Loucy (cell line): ENCODE measurements at regions not wholly inside any gene's neighbourhood (a gene's known extent, or its start where the extent isn't known, plus 50 kb on each side); places are given as distances from the start of the nearest gene placed in this dataset.

Experiments used
- H2AFZ ChIP-seq: fragments of 200-600 bp; sonication (generic); 2 replicates; pipeline ENCODE4 v1.6.0; 2016; ENCODE audit warnings: antibody characterized with exemption, mild to moderate bottlenecking, low read length, moderate library complexity
- H3F3A ChIP-seq: fragments of 200-600 bp; 2 replicates; pipeline ENCODE4 v1.6.0; 2016; ENCODE audit warnings: antibody characterized with exemption, low read depth, mild to moderate bottlenecking
- H3K27me3 ChIP-seq: fragments of 200-600 bp; sonication (generic); 2 replicates; pipeline ENCODE4 v1.6.1; 2014; ENCODE audit warnings: low read length, mild to moderate bottlenecking; ENCODE audit not compliant: insufficient read depth, poor library complexity, severe bottlenecking
- H3K36me3 ChIP-seq: fragments of 200-600 bp; sonication (generic); 2 replicates; pipeline ENCODE4 v1.6.1; 2016; ENCODE audit warnings: low read length; ENCODE audit not compliant: insufficient read depth
- H3K4me1 ChIP-seq: fragments of 200-600 bp; sonication (generic); 2 replicates; pipeline ENCODE4 v1.5.1; 2014; ENCODE audit warnings: low read length, mild to moderate bottlenecking; ENCODE audit not compliant: insufficient read depth, poor library complexity, severe bottlenecking
- H3K4me2 ChIP-seq: fragments of 200-600 bp; sonication (generic); 2 replicates; pipeline ENCODE4 v1.6.0; 2014; ENCODE audit warnings: antibody characterized with exemption, low read length, low read depth, mild to moderate bottlenecking; ENCODE audit not compliant: poor library complexity, severe bottlenecking
- H3K4me3 ChIP-seq: fragments of 200-600 bp; sonication (generic); 2 replicates; pipeline ENCODE4 v1.5.1; 2014; ENCODE audit warnings: low read length, mild to moderate bottlenecking, mixed read lengths; ENCODE audit not compliant: poor library complexity, severe bottlenecking
- H3K79me2 ChIP-seq: fragments of 200-600 bp; sonication (generic); 2 replicates; pipeline ENCODE4 v1.6.1; 2014; ENCODE audit warnings: low read length; ENCODE audit not compliant: insufficient read depth
- H3K9ac ChIP-seq: fragments of 200-600 bp; sonication (generic); 2 replicates; pipeline ENCODE4 v1.6.0; 2014; ENCODE audit warnings: mild to moderate bottlenecking, low read depth, low read length, moderate library complexity; ENCODE audit not compliant: poor library complexity, severe bottlenecking
- H3K9me2 ChIP-seq: fragments of 200-600 bp; sonication (generic); replicated peaks from 2 replicates; pipeline ENCODE4 v1.6.1; 2016; ENCODE audit warnings: low read depth, low read length, mixed read lengths
- H3K9me3 ChIP-seq: fragments of 200-600 bp; sonication (generic); 2 replicates; pipeline ENCODE4 v1.6.1; 2014; ENCODE audit warnings: mild to moderate bottlenecking, antibody characterized with exemption, low read length, low read depth; ENCODE audit not compliant: insufficient read depth
- H4K20me1 ChIP-seq: fragments of 200-600 bp; sonication (generic); 2 replicates; pipeline ENCODE4 v1.6.0; 2014; ENCODE audit warnings: antibody characterized with exemption, low read length, mild to moderate bottlenecking; ENCODE audit not compliant: insufficient read depth, poor library complexity, severe bottlenecking
- CTCF ChIP-seq: fragments of 200-600 bp; sonication (generic); conservative IDR thresholded peaks from 2 replicates; pipeline ENCODE4 v1.5.1; 2014; ENCODE audit warnings: mild to moderate bottlenecking, antibody characterized with exemption, low read length
- EZH2phosphoT487 ChIP-seq: fragments of 200-600 bp; IDR thresholded peaks from 2 replicates; pipeline ENCODE4 v1.6.1; 2018; ENCODE audit warnings: antibody characterized with exemption, mild to moderate bottlenecking, moderate library complexity, borderline replicate concordance

GRCh38 chr18:78128004-78128403 is 851.6 kb upstream of the SALL3 start:
- no peaks in the 10 kb centered on the region for H3K36me3 ChIP-seq
- no peaks in the 10 kb centered on the region for H3F3A ChIP-seq
- H3K4me1 ChIP-seq, result no peaks in the 10 kb centered on the region
- no peaks in the 10 kb centered on the region for H4K20me1 ChIP-seq
- no peaks in the 10 kb centered on the region for H3K79me2 ChIP-seq
- H3K27me3 ChIP-seq, result no peaks in the 10 kb centered on the region
- peaks cover 17% of the 10 kb centered on the region; the same call in 1 of the 2 replicates for H3K9me3 ChIP-seq
- TF ChIP-seq EZH2phosphoT487 (no peak), CTCF (no peak)
- no peak overlapping the region for H3K4me2 ChIP-seq
- no peak overlapping the region for H2AFZ ChIP-seq
- H3K4me3 ChIP-seq, result no peak overlapping the region
- H3K9ac ChIP-seq, result no peak overlapping the region
- H3K9me2 ChIP-seq, result no peaks in the 10 kb centered on the region

GRCh38 chr18:78129260-78129659 is 850.4 kb upstream of the SALL3 start:
- H3K79me2 ChIP-seq, result no peaks in the 10 kb centered on the region
- H3K36me3 ChIP-seq, result no peaks in the 10 kb centered on the region
- H3F3A ChIP-seq, result no peaks in the 10 kb centered on the region
- H3K4me1 ChIP-seq, result no peaks in the 10 kb centered on the region
- H3K4me3 ChIP-seq, result no peak overlapping the region
- no peak overlapping the region for H2AFZ ChIP-seq
- H3K9me3 ChIP-seq, result peaks cover 17% of the 10 kb centered on the region; the same call in 1 of the 2 replicates
- no peak overlapping the region for H3K4me2 ChIP-seq
- TF ChIP-seq CTCF, result no peak
- TF ChIP-seq EZH2phosphoT487, result no peak
- no peaks in the 10 kb centered on the region for H4K20me1 ChIP-seq
- H3K9me2 ChIP-seq, result no peaks in the 10 kb centered on the region
- no peak overlapping the region for H3K9ac ChIP-seq
- H3K27me3 ChIP-seq, result no peaks in the 10 kb centered on the region

DNA sequence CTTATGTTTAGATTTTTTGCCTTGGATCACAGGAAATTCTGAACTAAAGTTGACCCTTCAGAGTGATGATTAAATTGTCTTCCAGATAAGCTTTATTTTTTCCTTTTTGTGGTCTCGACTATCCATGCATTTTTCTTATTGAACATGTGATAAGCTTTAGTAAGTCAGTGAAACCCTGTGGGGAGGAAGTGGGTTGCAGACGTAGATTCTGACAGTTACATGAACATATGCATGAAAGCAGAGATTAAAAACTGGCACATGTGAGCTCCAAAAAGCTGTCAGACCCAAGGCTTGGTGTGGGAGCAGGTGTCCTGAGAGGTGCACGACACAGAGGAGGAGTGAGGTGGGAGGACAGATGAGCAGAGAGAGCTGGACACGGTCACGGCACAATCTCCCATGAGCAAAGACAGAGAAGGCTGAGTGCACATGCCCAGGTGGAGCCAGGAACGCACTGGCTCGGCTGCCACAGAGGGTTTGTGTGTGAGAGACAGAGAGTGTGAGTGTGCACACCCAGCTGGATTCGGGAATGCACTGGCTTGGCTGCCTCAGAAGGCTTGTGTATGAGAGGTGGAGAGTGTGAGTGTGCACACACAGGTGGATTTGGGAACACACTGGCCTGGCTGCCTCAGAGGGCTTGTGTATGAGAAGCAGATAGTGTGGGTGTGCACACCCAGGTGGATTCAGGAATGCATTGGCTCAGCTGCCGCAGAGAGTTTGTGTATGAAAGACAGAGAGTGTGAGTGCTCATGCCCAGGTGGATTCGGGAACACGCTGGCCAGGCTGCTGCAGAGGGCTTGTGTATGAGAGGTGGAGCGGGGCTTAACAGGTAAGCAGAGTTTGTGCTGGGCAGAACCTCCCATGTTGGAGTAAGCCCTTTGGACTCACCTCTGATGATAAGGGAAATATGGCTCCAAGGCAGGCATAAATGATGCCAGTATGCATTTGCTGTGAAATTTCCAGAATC is 849.1 kb upstream of the SALL3 start:
- H2AFZ ChIP-seq, result no peak overlapping the region
- no peak overlapping the region for H3K4me2 ChIP-seq
- H3K79me2 ChIP-seq, result no peaks in the 10 kb centered on the region

More for the DNA sequence above, 849.1 kb upstream of the SALL3 start:
- no peak for TF ChIP-seq EZH2phosphoT487
- no peak for TF ChIP-seq CTCF
- Histone ChIP-seq H3F3A (no peaks in the 10 kb centered on the region), H3K27me3 (no peaks in the 10 kb centered on the region), H3K9me2 (no peaks in the 10 kb centered on the region), H4K20me1 (no peaks in the 10 kb centered on the region), H3K36me3 (no peaks in the 10 kb centered on the region), H3K4me3 (no peak overlapping the region), H3K9ac (no peak overlapping the region), H3K9me3 (peaks cover 13% of the 10 kb centered on the region; the same call in 1 of the 2 replicates), H3K4me1 (no peaks in the 10 kb centered on the region)
